NCI-H2081 treated with DMSO at 0.1 percent for 48 hours (cell line): ENCODE measurements at regions not wholly inside any gene's neighbourhood (a gene's known extent, or its start where the extent isn't known, plus 50 kb on each side); places are given as distances from the start of the nearest gene placed in this dataset.

Experiments
- DNase-seq: peaks from one replicate; lab custom pipeline; 2025; lab: John Stamatoyannopoulos, UW

DNA sequence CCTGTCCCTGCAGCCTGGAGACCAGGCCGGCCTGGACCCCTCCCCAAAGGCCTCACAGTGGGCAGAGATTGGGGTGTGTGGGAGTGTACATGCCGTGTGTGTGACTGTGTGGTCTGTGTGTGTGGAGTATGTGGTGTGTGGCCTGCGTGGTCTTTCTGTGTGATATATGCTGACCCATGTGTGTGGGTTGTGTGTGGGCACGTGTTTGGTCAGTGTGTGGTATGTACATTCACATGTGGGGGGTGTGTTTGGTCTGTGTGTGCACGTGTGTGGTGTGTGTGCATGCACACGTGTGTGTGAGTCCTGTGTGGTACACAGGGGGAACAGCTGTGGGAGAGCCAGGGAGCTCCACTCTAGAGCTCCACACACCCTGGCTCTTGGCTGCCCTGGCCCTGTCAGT lies 1185.1 kb downstream of the BRD1 start:
- DNase-seq, result no peak

DNA sequence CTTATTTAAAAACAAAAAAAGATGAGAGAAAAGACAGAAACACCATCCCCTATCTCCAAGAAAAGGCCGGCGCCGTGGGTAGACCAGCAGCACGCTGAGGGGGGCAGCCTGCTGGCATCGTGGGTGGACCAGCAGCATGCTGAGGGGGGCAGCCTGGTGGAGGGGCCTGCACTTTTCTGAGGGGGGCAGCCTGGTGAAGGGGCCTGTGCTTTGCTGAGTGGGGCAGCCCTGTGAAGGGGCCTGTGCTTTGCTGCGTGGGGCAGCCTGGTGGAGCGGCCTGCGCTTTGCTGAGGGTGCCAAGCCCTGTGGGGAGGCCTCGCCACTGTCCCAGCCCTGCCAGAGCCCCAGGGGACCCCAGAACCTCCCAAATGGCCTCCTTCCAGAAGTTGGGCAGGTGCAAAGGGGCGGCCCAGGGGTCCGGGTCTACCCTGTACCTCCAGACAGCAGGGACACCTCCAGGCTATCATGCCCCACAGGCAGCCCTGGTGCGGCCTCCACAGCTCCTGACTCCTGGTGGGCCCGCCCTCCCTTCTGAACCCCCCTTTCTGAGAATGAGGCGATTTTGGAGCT lies 1185.7 kb downstream of the BRD1 start:
- no peak for DNase-seq

DNA sequence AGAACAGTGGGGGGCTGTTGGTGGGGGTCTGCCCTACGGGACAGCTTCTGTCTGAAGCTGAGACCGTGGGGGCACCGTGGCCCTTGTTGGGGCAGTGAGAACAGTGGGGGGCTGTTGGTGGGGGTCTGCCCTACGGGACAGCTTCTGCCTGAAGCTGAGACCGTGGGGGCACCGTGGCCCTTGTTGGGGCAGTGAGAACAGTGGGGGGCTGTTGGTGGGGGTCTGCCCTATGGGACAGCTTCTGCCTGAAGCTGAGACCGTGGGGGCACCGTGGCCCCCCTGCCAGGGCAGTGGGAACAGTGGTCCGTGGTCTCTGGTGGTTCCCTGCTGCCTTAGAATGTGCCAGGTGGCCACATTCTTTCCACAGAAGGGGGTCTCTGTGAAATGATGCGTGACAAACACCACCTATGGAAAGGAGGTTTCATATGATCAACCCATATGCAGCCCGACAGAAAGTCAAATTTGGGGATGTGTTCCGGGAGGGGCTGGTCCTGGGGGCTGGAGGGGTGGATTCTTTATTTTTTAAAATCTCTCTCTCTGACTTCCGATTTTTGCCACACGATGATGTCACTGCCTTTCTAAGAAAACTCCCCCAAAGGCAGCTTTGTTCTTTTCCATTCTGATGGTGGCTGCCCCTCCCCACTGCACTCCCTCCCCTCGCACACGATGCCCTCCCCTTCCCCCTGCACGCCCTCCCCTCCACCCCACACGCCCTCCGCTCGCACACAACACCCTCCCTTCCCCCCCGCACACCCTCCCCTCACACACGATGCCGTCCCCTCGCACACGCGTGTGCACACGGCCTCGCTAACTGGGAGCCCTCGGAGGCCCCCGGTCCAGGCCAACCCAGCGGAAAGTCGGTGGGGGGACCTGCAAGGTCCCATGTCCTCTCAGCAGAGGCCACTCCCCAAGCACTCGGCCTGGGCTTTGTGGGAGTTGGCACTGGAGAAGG lies 1186.5 kb downstream of the BRD1 start:
- DNase-seq, result no peak

DNA sequence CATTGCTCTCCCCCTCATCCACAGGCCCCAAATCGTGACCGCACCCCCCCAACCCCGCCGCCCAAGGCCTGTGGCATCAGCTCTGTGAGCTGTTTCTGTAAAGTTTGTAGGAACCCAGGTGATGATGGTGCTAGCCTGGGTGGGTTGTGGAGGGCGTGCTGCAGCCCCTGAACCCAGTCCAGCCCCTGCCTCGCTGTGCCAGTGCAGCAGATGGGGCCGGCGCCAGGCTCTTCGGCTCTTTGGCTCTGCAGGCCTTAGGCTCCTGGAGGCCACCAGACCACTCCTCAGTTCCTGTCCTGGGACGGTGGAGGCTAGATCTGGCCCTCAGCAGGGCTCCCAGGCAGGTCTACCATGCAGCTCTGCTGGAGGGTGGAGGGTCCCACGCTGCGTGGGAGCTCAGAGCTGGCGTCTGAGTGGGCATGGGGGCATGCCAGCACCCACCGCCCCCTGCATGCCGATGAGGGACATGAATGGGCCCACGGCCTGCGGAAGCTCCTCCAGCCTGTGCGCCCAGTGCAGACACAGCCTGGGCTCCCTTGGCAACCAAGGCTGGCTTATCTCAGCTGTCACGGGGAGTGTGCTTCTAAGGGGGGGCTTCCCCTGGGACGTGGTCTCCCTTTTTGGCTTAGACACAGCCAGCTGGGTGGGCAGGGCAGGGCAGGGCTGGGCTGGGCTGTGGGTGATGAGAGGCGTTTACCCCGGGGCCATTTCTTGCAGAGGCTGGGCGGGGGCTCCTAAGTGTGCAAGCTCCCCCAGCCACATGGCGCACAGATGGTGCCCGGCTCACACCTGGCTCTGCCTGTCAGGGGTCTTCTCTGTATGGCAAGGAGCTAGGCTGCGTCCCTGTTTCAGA lies 1187.6 kb downstream of the BRD1 start:
- DNase-seq, result no peak

DNA sequence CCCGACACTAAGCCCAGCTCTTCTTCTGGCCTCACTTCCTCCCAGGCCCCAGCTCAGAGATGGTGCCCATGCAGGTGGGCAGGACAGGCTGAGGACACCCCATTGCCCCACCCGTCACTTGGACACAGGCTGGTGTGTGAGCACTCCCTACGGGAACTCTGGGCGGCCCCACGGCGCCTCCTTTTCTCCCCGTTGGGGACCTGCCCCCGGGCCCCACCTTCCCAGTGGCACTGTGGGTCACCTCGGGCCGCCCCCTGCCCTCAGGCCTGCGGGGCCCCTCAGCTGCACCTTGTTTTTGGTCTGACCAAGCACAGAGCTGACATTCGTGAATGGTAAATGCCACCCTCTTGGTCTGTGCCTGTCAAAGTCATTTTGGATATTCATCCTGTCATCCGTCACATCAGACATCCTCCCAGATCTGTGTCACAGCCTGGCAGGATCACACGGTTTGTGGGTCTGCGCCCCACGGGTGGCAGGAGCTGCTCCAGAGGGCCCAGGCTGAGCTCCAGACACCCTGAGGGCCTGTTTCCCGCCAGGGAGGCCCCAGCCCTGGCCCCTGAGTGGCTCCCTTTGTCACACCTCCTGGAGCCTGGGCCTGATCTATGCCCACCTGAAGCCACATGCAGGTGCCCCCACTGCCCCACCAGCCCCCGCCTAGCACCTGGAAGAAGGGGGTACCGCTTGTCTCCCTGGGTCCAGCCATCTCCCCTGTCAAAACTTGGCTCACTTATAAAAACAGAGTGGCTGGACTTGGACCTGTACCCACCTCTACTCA lies 1188.5 kb downstream of the BRD1 start:
- no peak for DNase-seq

DNA sequence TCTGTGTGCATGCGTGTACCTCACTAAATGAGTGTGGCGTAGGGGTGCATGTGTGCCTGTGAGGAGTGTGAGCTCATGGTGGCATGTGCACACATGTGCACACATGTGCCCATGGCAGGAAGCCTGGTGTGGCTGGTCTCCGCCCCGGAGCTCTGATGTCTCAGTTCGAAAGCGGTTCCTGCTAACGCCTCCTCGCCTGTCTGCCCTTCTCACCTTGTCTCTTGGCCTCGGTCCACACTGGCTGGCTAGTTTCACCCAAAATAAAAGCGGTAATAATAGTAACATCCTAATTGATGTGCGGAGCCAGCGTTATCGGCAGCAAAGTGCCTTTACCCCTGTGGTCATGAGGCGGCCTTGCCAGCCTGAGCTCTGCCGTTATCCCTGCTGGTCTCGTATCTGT lies 1190.4 kb downstream of the BRD1 start:
- no peak for DNase-seq

DNA sequence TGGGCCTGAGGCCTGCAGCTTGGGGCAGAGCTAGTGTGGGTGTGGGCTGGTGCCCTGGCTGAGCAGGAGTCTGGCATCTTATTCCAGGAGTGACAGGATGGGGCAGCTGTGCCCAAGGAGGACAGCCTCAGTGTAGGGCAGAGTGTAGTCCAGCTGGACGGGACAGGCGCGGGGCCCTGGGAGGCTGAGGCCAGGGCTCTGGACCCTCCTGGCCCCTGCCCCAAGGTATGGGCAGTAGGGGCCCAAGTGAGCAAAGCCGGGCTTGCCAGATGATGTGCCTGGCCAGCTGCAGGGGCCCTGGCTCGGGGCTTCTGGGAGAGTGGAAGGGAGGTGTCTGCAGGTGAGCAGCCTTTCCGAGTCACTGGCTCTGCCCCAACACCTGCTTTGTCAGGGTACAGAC lies 1190.9 kb downstream of the BRD1 start:
- no peak for DNase-seq

DNA sequence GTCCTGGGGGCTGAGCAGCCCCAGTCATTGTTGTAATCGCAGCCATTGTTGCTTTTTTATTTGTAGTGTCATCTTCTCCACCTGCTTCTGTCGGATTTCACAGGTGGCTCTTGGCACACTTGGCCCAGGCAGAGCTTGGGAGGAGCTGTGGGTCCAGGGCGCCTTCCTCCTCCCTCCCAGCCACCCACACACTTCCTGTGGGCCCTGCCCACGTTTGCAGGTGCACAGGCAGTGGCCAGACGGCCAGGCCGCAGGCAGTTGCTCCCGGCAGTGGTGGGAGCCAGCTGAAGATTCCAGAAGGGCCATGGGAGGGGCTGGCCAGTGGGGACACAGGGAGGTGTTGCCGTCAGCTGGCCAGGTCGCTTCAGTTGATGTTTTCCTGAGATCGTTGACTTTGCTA lies 1191.9 kb downstream of the BRD1 start:
- no peak for DNase-seq

DNA sequence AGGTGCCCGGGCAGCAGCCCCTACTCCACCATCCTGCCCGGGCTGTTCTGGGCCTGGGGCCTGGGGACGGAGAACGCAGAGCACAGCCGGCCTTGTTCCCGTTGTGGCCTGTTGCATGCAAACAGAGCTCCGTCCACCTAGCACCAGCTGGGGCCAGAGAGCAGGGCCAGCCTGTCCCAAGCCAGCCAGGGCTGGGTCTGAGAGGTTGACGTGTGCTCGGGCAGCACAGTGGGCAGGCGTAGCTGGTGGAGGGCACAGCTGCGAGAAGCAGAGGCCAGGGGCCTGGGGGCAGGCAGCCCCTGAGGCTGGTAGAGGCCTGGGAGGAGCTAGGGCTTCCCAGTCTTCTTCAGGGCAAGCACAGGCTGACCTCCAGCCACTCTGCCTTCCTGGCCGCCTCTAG lies 1192.6 kb downstream of the BRD1 start:
- no peak for DNase-seq

DNA sequence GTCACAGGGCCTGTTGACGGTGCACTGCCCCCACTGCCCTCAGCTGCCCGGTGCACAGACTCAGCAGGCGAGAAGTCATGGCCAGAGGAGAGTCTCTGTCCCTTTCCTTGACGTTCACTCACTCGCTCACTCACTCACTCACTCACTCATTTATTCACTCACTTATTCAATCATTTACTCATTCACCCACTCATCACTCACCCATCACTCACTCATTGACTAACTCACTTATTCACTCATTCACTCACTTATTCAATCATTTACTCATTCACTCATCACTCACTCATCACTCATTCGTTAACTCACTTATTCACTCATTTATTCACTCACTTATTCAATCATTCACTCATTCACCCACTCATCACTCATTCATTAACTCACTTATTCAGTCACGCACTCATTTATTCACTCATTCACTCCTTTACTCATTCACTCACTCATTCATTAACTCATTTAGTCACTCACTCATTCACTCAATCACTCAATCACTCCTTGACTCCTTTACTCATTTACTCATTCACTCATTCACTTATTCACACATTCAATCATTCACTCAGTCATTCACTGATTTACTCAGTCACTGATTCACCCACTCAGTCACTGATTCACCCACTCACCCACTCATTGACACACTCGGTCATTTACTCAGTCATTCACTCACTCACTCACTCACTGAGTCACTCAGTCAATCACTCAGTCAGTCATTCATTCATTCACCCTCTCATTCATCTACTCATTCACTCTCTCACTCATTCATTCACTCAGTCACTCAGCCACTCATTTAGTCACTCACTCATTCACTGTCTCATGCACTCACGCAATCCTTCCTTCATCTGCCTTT lies 1193.5 kb downstream of the BRD1 start:
- no peak for DNase-seq

DNA sequence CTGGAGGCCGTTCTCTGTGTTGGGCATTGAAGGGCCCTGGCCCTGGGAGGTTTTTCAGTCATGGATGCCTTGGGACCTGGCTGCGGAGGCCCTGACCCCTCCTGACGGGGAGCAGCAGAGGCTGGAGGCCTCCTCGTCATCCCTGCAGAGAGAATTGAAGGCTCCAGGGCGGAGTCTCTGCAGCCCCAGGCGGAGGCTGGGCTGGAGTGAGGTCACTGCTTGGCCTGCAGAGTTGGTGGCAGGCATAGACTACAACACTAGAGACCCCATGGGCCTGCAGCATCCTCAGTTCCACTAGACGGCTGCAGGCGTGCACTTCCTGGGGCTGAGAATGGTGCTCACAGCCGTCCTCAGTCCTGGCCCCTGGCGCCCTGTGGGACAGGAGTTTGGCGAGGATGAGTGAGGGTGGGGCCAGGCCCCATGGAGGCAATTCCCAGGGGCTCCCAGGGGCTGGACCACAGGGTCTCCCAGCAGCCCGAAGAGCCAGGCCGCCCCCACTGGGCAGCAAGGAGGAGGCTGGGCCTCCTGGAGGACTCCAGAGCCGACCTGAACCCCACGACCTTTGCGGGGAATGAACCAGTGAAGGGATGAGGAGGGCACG lies 1194.9 kb downstream of the BRD1 start:
- no peak for DNase-seq

DNA sequence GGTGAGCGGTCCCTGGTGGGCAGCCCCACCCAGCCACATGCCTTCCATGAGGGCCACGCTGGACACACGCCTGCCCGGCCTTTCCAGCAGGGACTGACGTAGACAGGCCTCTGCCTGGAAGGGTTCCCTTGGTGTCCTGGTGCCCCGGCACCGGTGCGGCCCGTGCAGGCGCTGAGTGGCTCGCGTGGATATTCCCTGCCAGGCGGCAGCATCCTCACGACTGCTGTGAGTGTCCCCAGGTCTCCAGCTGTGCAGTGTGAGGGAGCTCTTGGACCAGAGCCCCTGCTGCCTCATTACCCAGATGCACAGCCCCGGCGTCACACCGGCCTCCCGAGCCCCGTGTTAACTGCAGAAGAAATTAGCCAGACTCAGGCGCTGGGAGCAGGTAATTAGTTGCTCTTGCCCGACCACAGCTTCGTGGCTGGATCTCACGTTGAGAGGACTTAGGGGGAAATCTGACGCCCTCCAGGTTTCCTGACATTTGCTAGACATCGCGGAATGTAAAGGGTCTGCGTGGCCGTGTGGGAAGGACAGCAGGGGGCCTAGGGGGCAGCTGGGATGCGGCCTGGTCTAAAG lies 1196.3 kb downstream of the BRD1 start:
- DNase-seq, result no peak

DNA sequence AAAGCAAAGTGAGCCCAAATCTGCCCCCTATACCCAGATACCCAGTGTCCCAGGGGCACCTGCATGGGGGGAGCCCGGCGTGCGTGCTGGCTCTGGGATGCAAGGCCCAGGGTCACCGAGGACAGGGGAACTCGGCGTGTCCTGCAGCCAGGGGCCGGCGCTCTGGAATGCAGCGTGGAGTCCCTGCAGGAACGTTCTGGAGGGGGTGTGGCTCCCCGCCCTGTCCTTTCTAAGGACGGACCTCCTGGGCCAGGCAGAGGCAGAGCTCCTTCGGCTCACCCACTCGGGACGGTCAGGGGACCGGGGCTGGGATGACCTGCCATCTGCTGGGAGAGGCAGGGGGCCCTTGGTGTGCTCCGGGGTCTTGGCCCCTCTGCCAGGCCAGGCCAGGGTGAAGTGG lies 1196.8 kb downstream of the BRD1 start:
- DNase-seq, result no peak

DNA sequence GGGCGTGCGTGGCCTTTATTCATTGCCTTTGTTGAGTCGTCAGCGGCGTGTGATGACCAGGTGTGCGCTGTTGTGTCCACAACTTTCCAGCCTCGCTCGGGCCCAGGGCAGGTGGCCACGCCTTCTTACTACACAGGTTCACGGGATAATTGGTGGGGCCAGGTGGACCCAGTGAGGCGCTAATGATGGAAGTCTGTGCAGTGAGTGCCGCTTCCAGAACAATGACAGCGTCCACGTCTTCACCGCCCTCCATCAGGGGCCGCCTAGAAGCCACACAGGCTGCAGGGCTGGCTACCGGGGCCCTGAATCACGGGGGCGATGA lies 1197.3 kb downstream of the BRD1 start:
- no peak for DNase-seq

DNA sequence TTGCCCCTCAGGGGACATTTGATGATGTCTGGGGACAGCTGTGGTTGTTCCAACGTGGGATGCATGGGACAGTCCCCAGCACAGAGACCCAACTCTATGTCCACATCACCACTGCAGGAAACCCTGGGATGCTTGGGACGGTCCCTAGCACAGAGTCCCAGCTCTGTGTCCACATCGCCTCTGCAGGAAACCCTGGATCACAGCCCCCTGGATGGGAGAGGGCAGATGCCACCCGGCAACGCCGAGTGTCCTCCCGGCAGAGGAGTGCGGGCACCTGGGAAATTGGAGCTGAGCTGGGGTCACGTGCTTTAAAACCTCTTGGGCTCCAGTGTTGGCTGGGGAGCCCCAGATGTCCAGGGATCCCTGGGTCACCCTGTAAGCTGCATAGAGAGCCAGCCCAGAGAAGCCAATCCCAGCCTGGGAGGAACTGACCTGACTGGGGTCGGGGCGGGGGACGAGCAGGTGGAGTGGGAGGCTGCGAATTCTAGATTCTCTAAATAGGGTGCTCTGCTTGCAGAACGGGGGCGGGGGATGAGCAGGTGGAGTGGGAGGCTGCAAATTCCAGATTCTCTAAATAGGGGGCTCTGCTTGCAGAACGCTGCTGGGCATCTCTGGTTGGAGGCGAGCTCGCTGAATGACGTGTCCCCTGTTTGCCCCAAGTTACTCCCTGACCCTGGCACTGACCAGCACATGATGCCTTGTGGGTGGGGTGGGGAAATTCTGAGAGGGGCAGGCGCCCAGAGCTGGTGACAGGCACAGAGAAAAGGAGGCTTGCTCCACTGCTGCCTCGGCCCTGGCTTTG lies 1197.8 kb downstream of the BRD1 start:
- no peak for DNase-seq

DNA sequence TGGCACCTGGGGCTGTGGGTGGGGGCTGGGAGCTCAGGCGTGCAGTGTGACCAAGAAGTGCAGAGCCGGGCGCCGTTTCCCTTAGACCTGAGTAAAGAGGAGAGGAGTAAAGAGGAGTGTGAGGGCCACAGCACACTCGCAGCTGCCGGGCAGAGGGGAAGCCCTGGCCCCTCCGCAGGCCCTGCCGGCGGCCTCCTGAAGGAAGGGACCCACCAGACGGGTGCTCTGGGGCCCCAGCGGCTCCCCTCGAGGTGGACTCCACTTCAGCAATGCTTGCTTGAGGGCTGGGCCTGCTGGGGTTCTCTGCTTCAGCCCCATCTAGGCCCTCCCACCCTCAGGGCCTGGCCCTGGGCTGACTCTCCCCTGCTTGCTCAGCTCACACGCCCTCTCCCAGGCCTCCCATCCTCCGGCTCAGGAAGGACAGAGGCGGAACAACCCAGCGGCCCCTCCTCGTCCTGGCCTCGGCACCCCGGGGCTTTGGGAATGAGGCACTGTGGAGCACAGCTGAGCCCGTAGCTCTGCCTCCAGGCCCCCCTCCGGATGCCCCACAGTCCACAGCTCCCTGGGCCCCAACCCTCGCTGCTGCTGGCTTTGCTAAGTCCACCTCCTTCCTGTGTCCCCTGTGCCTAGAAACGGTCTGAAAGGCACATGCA lies 1198.7 kb downstream of the BRD1 start:
- DNase-seq, result no peak

DNA sequence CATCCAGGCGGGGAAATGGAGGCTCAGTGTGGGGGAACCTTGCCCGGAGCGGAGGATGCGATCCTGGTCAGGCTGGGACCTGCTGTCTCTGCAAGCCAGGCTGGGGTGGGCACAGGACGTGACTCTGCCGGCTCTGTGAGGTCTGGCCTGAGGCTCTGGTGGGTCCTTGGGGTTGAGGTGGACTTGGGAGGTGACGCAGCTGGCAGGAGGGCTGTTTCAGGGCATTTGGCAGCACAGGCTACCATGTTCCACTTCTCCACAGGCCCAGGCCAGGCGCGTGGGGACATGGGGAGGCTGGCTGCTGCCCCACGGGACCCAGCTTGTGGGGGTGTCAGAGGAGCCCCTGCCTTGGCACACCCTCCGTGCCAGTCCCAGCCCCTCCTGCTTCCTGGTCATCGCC lies 1199.7 kb downstream of the BRD1 start:
- DNase-seq, result no peak

DNA sequence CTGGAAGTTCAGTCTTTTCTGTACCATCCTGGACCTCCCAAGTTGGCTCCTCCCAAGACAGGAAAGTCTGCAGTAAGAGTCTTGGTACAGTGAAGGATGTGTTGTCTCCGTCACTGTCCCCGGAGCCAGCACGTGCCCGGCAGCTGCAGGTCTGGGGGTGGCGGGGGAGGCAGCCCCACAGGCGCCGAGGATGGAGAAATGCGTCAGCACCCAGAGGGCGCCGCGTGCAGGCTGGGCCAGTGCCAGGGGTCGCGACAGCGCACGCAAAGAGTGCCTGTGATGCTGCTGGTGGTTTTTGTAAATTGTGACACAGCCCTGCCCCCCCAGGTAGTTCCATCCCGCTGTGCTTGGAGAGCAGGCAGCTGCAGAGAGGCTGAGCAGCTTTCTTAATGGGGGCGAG lies 1200.5 kb downstream of the BRD1 start:
- no peak for DNase-seq

DNA sequence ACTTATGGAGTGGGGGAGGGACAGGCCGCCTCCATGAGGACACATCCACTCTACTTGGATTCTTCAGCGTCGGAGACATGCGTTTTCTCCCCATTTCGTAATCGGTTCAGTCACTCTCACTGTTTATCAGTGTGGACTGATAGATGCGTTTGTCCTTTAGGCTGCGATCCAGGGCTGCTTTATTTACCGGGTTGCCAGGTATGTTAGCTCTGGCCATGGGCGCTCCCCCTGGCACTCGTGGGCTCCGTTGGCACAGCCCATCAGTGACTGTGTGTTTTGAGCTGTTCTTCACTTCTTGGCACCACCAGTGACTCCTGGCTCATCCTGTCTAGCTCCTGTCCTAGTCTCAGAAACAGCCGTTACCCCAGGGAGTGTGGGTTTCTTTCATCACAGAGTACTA lies 1203.3 kb downstream of the BRD1 start:
- no peak for DNase-seq
